Adipose tissue (tissue), 3 donors: ENCODE measurements at regions not wholly inside any gene's neighbourhood (a gene's known extent, or its start where the extent isn't known, plus 50 kb on each side); places are given as distances from the start of the nearest gene placed in this dataset.

ENCODE experiments used
- H3K27ac ChIP-seq: one replicate; pipeline ENCODE4 v1.5.1; 2013; ENCODE audit warnings: low read depth, low read length
- WGBS, 3 donors: extraction: QIAGEN DNeasy Blood & Tissue Kit; methylation state at CpG; one replicate each; pipeline ENCODE4 v1.1.7; 2013; 5-methylcytosine and 5-hydroxymethylcytosine counted together
- donor health status: healthy with polysubstance abuse.
- donor health status: Bipolar disorder and iron deficiency.
- donor health status: healthy.

GRCh38 chr6:164211254-164211653, 796.7 kb downstream of the QKI start:
- no peak overlapping the region for H3K27ac ChIP-seq
- 76 to 91% (median 90%) methylated on average over 3 of the region's 3 CpGs for WGBS, 3 donors

DNA sequence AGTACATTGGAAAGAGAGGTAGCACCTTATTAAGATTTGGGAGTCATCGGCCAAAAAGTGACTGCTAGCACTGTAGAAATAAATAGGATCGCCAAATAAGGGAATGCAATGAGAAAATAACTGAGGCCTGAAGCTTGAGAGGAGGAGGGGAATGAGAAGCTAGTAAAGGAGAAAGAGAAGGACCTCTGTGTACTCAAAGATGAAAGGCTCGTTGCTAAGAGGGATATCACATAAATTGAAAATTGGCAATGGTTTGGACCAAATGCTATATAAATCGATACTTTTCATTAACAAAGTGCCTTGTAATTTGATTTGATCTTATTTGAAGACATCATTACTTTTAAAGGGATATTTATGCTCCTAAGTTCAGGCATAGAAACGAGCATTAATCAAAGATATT, 796.3 kb downstream of the QKI start:
- 73 to 88% (median 84%) methylated on average over 5 of the region's 5 CpGs for WGBS, 3 donors

GRCh38 chr6:164210323-164210722, 795.8 kb downstream of the QKI start:
- 62 to 68% (median 68%) methylated on average over 2 of the region's 2 CpGs for WGBS, 3 donors
- no peak overlapping the region for H3K27ac ChIP-seq

More for the DNA sequence above, 796.3 kb downstream of the QKI start:
- no peak overlapping the region for H3K27ac ChIP-seq

DNA sequence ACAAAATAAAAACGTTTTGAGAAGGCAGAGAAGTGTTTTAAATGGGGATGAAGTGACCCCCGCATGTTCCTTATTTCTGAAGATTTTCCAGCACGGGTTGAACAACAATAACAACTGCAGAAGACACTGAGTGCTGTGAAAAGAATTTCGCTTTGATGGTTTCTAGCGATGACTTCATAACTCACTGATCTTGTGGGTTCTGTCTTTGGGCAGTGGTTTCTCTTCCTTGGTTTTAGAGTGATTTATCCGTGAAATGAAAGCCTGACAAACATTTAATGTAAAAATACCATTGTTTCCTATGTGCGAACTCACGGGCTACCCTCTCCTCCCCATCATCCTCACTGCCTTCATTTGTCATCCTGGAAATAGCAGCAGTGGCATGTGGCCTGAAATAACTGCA, 793.9 kb downstream of the QKI start:
- 59 to 78% (median 77%) methylated on average over 8 of the region's 8 CpGs for WGBS, 3 donors
- H3K27ac ChIP-seq: no peak overlapping the region

- 58 to 72% (median 59%) methylated on average over 2 of the region's 2 CpGs for WGBS, 3 donors
- H3K27ac ChIP-seq: no peak overlapping the region
Observed at GRCh38 chr6:164206807-164207423, 792.4 kb downstream of the QKI start.

DNA sequence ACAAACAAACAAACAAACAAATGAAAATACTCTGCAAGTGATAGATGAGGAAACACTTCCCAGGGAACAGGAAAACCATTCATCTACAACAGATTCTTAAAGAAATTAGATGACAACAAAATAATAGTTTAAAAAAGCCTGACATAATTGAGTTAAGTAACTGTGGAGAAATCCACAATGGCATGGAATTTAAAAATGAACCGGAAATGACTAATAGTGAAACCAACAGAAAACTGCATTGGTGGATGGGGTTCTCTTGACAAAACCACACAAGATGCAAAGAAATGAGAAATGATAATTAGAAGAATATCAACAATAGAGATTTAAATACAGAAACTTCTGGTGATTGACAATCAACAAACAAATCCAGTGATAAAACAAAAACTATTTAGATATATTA, 785.6 kb downstream of the QKI start:
- WGBS, 3 donors: 82 to 85% (median 82%) methylated on average over 1 of the region's 1 CpG
- H3K27ac ChIP-seq: no peak overlapping the region

GRCh38 chr6:164195942-164196281, 781.4 kb downstream of the QKI start:
- no peak overlapping the region for H3K27ac ChIP-seq
- 55 to 68% (median 63%) methylated on average over 1 of the region's 1 CpG for WGBS, 3 donors

GRCh38 chr6:164195278-164195941, 780.9 kb downstream of the QKI start:
- WGBS, 3 donors: 52 to 54% (median 52%) methylated on average over 6 of the region's 6 CpGs
- H3K27ac ChIP-seq: no peak overlapping the region

DNA sequence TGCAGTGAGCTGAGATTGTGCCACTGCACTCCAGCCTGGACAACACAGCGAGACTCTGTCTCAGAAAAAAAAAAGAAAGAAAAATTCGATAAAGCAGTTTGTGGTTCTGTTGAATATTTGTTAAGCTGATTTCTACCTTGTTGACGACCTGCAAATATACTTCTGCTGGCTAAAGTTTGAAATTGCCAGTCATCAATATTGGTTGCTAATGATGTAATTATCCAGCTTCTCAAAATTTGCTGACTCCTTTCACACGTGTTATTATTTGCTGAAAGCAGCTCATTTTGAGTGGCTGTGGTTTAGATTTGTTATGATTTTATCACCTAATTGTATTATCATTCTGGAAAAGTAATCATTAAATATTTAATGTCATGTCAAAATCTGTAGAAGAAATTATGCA, 774.3 kb downstream of the QKI start:
- no peak overlapping the region for H3K27ac ChIP-seq
- 64 to 83% (median 81%) methylated on average over 4 of the region's 4 CpGs for WGBS, 3 donors

DNA sequence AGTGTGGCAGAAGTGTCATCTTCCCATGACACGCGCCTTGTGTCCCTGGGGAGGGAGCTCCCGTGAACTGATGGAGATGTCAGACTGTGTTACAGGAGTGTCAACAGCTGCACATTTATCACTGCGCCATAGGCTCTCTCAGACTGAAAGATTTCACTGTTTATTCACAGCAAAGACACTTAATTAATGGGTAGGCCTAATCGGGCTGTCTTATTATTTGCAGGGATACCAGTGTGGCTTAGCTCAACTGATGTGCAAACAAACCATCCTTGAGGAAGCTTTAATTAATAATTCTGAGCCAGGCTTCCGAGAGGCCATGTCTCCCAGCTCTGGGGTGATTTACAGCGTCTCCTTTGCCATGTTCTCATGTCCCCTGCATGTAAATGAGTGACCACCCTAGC, 771.0 kb downstream of the QKI start:
- 34 to 68% (median 64%) methylated on average over 7 of the region's 7 CpGs for WGBS, 3 donors
- H3K27ac ChIP-seq: no peak overlapping the region

- WGBS, 3 donors: 63 to 67% (median 65%) methylated on average over 4 of the region's 4 CpGs
Observed at GRCh38 chr6:164184410-164184809, 769.9 kb downstream of the QKI start.

GRCh38 chr6:164183556-164184123, 769.1 kb downstream of the QKI start:
- no peak overlapping the region for H3K27ac ChIP-seq
- 76 to 80% (median 77%) methylated on average over 6 of the region's 6 CpGs for WGBS, 3 donors

More at GRCh38 chr6:164184410-164184809, 769.9 kb downstream of the QKI start:
- no peak overlapping the region for H3K27ac ChIP-seq

- no peak overlapping the region for H3K27ac ChIP-seq
- 18 to 51% (median 35%) methylated on average over 2 of the region's 2 CpGs for WGBS, 3 donors
Observed at GRCh38 chr6:164178679-164179332, 764.3 kb downstream of the QKI start.

GRCh38 chr6:164169355-164169754, 754.8 kb downstream of the QKI start:
- 66 to 69% (median 68%) methylated on average over 7 of the region's 7 CpGs for WGBS, 3 donors
- H3K27ac ChIP-seq: no peak overlapping the region

- WGBS, 3 donors: 70 to 74% (median 70%) methylated on average over 6 of the region's 6 CpGs
- no peak overlapping the region for H3K27ac ChIP-seq
Observed at GRCh38 chr6:164168595-164168994, 754.1 kb downstream of the QKI start.

- H3K27ac ChIP-seq: no peak overlapping the region
- 62 to 86% (median 82%) methylated on average over 8 of the region's 8 CpGs for WGBS, 3 donors
Observed at GRCh38 chr6:164167873-164168405, 753.4 kb downstream of the QKI start.

DNA sequence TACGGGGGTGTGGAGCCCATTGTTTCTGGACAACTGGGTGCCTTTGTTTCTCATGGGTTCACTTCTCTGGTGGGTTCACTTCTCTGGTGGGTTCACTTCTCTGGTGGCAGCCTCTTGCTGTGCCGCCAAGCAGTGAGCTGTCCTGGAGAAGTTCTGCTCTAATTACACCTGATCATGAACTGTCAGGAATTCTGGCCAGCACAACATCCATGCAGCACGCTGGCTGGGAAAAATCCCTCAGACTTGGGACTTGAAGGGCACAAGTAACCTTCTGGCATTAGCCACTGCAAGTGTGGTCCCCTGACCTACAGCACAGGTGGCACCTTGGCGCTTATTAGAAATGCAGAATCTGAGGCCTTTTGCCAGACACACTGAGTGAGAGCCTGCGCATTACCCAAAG, 752.5 kb downstream of the QKI start:
- H3K27ac ChIP-seq: no peak overlapping the region
- 85 to 95% (median 93%) methylated on average over 5 of the region's 5 CpGs for WGBS, 3 donors

DNA sequence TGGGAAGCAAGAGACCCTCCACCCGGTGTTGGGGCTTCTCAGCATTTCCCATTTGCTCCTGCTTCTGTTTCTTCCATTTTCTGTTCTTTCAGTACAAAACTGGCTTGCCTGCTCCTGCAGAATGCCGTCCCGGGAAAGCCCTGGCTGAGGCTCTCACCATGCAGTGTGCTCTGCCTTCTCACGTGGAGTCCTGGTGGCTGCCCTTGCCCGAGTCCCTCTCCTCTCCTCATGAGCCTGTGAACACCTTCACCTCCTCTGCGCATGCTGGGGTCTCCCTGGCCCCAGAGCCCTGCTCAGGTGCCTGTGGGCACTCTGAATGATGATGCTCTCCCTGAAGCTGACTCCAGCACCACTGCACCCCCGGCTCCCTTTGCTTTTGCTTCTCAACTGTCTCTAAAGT, 752.0 kb downstream of the QKI start:
- no peak overlapping the region for H3K27ac ChIP-seq
- 76 to 85% (median 83%) methylated on average over 7 of the region's 7 CpGs for WGBS, 3 donors

GRCh38 chr6:164164876-164165275, 750.4 kb downstream of the QKI start:
- H3K27ac ChIP-seq: no peak overlapping the region
- WGBS, 3 donors: 63 to 79% (median 66%) methylated on average over 3 of the region's 3 CpGs
